Vagina (tissue), 2 donors: ENCODE measurements at regions not wholly inside any gene's neighbourhood (a gene's known extent, or its start where the extent isn't known, plus 50 kb on each side); places are given as distances from the start of the nearest gene placed in this dataset.

Experiments
- POLR2A ChIP-seq, 2 donors: fragments of 450-650 bp; IDR thresholded peaks; one replicate each; pipeline ENCODE4 v1.6.1; 2017; ENCODE audit warnings: antibody characterized with exemption in 2 of 2, mild to moderate bottlenecking in 2 of 2, moderate library complexity in 2 of 2
- POLR2AphosphoS5 ChIP-seq, 2 donors: sonication (generic); formaldehyde crosslinking; IDR thresholded peaks; one replicate each; pipeline ENCODE4 v1.9.0; 2017; ENCODE audit warnings: antibody characterized with exemption in 2 of 2, mild to moderate bottlenecking in 2 of 2, low read depth in 1 of 2; ENCODE audit not compliant: insufficient read depth in 1 of 2
- TF ChIP-seq, protein P1 (sequence below), 3 experiments: fragments of 450-650 bp in 2 of 3; fragments of 200-600 bp in 1 of 3; sonication (generic) in 1 of 3; IDR thresholded peaks; one replicate each; pipeline ENCODE4 v1.5.1; 2017 to 2019; ENCODE audit warnings: antibody characterized with exemption in 3 of 3, mild to moderate bottlenecking in 2 of 3, moderate library complexity in 2 of 3

DNA sequence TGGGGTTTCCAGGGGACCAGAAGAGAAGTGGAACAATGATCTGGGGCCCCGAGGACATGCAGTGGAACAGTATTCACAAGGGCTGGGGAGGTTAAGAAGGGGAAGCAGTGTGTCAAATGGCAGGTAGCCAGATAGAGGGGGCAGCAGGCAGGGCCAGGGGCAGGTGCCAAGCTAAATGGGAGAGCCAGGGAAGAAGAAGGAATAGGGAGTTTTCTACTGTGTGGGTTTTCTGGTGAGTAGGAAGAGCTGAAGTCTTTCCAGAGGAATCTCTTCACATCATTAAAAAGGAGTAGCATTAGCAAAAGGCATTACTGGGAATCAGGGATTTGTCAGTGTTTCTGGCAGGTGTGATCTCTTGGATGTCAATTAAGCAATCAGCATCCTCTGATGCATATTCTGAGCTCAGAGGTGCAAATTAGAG lies 55.8 kb downstream of the IRAG1 start:
- TF ChIP-seq, protein P1, sequence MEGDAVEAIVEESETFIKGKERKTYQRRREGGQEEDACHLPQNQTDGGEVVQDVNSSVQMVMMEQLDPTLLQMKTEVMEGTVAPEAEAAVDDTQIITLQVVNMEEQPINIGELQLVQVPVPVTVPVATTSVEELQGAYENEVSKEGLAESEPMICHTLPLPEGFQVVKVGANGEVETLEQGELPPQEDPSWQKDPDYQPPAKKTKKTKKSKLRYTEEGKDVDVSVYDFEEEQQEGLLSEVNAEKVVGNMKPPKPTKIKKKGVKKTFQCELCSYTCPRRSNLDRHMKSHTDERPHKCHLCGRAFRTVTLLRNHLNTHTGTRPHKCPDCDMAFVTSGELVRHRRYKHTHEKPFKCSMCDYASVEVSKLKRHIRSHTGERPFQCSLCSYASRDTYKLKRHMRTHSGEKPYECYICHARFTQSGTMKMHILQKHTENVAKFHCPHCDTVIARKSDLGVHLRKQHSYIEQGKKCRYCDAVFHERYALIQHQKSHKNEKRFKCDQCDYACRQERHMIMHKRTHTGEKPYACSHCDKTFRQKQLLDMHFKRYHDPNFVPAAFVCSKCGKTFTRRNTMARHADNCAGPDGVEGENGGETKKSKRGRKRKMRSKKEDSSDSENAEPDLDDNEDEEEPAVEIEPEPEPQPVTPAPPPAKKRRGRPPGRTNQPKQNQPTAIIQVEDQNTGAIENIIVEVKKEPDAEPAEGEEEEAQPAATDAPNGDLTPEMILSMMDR (IDR thresholded peaks at IDR 0.05) = no peak
- TF ChIP-seq POLR2A (IDR thresholded peaks at IDR 0.05) = no peak
- no peak for TF ChIP-seq POLR2AphosphoS5 (IDR thresholded peaks at IDR 0.05; ENCODE audit: insufficient read depth in 1 of 2, low read depth in 1 of 2)
